HG03575 (cell line): ENCODE measurements at regions not wholly inside any gene's neighbourhood (a gene's known extent, or its start where the extent isn't known, plus 50 kb on each side); places are given as distances from the start of the nearest gene placed in this dataset.

Experiments
- ATAC-seq: cut with Tn5 transposase; IDR thresholded peaks from one replicate; pipeline ENCODE4 v1.9.1; 2021; ENCODE audit not compliant: unreplicated experiment, insufficient number of reproducible peaks, low FRiP score; ENCODE audit errors: extremely low read depth

DNA sequence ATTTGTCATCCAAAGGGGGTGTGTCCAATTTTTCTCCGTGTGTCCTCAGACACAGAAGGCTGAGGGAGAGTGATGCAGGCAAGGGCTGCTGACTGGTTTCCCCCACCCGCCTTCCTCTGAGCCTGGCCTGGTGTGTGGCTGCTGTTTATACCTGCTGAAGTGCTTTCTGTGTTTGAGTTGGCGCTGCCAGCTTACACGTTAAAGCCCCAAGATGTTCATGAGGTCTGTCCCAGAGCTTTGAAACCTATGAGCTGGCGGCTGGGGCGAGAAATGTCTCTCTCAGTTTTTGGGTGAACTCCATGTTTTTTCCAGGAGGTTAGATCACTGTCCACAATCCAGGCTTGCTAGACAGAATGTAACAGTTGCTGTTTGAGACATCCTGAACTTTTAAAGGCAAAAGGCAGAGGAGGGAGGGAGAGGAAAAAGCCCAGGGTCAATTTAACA, 69.0 kb upstream of the CCN2 start:
- no peak for ATAC-seq

- no peak for ATAC-seq
Measured at GRCh38 chr6:132019586-132019985, 68.4 kb upstream of the CCN2 start.

- no peak for ATAC-seq
Measured at GRCh38 chr6:132017942-132018341, 66.8 kb upstream of the CCN2 start.

- no peak for ATAC-seq
Measured at GRCh38 chr6:132016396-132016795, 65.2 kb upstream of the CCN2 start.

DNA sequence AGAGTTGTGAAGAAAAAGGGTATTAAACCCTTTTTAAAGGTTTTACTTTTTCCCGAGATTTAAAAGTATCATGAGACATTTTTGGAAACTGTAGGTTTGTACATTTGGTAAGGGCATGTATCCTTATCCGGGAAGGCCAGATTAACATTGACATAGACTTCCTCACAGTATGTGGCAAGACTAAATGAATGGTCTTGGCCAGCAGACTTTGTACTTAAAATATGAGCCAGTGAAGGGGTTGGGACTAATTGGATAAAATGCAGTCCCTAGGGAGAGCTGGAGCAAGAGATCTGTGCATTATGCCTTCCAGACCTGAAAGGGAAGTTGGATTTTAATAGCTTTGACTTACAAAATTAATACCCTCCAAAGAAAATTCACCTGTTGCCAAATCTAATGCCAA, 60.4 kb upstream of the CCN2 start:
- ATAC-seq: no peak

DNA sequence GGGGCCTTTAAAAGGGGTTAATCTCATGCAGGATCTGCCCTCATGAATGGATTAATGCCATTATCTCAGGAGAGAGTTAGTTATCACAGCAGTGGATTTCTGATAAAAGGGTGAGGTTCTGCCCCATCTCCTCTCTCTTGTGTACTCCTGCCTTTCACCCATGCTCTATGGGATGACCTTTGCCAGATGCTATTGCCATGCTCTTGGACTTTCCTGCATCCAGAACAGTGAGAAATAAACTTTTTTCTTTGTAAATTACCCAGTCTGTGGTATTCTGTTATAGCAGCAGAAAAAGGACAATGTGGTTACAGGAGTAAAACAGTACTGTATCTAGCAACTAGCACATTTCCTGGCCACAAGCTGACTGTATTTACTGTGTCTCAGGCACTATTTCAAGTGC, 58.0 kb upstream of the CCN2 start:
- ATAC-seq: no peak

DNA sequence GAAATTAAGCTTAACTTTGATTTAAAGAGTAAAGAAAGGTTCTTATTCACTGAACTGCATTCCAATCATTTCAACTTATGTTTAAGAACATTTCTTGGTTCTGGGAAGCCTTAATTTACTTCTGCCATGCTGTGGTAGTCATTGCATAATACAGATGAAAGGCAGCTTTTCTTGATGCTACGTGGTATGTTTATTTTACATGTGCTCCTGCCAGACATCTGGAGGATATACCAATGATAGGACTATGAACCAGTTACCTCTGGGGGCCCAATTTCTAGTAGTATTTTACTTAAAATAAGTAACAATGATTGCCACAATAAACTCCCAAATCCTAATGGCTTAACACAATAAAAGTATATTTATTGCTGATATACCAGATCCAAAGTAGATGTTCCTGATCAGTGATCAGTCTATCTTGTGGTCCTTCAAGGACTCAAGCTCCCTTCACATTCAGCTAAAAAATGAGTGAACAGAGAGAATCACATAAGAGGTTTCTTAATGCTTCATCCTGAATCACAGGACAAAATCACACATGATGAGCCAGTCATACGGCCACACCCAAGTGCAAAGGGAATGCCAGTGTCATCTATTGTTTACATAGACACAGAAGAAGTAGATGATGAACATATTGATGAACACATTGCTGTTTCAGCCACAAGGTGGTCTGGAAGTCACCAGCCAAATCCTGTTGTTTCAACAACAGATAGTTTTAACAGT, 56.5 kb upstream of the CCN2 start:
- no peak for ATAC-seq

DNA sequence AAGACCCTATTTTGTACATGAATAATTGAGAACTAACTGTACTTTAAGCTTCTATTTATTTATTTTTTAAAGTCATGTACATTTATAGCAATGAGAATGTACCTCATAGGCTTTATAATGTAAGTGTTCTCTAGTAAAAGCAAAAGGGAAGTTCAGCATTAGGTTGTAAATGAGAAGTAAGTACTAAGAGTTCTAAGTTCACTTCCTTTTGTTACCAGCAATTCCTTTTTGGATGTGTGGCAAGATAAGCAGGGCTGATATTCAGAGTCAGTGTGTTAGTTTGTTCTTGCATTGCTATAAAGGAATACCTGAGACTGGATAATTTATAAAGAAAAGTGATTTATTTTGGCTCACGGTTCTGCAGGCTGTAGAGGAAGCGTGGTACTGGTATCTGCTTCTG, 54.0 kb upstream of the CCN2 start:
- no peak for ATAC-seq

- ATAC-seq: no peak
Measured at GRCh38 chr6:132004668-132005067, 53.5 kb upstream of the CCN2 start.

DNA sequence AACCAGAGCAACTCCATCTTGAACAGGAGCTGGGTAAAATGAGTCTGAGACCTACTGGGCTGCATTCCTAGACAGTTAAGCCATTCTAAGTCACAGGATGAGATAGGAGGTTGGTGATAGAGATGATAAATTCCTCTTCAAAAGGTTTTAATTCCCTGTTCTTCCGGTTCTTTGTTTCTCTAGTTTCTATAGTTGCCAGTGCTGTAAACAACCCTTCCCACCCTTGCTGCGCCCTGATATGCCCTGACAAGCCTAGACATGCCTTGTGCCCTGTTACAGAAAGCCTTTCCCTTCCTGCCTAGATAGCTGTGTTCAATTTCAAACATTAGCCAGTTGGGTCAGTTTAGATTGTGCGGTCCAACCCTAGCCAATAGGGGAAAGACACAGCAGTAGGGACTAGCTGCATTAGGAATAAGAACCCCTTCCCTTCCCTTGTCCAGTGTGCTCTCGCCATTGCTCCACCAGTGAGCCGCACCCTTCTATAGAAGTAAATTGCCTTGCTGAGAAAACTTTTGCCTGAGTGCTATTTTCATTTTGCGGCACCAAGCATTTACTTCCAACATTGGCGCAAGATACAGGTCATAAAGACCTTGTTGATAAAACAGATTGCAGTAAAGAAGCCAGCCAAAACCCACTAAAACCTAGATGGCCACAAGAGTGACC, 52.5 kb upstream of the CCN2 start:
- no peak for ATAC-seq
